ENCODE measurements at regions not wholly inside any gene's neighbourhood (a gene's known extent, or its start where the extent isn't known, plus 50 kb on each side); places are given as distances from the start of the nearest gene placed in this dataset.

DNA sequence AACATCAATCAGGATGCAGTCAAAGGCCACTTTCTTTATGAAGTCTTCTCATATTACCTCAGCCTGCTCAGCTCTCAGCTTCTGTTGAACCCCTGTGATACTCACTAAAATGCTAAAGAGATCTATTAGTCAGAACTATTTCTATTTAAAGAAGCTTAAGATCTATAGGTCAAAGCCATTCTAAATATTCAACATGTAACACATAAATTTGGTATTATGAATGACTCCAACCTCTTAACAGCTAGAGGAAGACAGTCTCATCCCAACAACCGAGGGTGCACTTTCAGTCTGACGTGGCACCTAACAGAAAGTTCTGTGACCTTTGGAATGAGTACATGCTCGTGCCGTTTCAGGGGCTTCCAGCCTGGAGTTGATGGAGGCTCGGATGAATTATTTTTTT is 301.5 kb upstream of the VLDLR start:
- TF ChIP-seq MAX (IDR thresholded peaks at IDR 0.05) (no peak), ZBTB7A (IDR thresholded peaks at IDR 0.05; ENCODE audit: low read depth) (no peak), CEBPB (IDR thresholded peaks at IDR 0.05) (no peak), TAF1 (IDR thresholded peaks at IDR 0.05; ENCODE audit: low read depth) (no peak)
